Glutamatergic neuron (in vitro differentiated cells): ENCODE measurements at regions not wholly inside any gene's neighbourhood (a gene's known extent, or its start where the extent isn't known, plus 50 kb on each side); places are given as distances from the start of the nearest gene placed in this dataset.

Source experiments
- DNase-seq: peaks from one replicate; pipeline ENCODE4 v3.0.0; 2022
- H3K27ac Mint-ChIP-seq: one replicate; pipeline ENCODE4 v1.8.0; 2020; ENCODE audit warnings: mild to moderate bottlenecking, mixed read lengths, inconsistent platforms; ENCODE audit not compliant: unreplicated experiment
- H3K27me3 Mint-ChIP-seq: one replicate; pipeline ENCODE4 v1.8.0; 2020; ENCODE audit warnings: mild to moderate bottlenecking, moderate library complexity, mixed read lengths, inconsistent platforms; ENCODE audit not compliant: unreplicated experiment
- H3K36me3 Mint-ChIP-seq: one replicate; pipeline ENCODE4 v1.8.0; 2020; ENCODE audit warnings: mild to moderate bottlenecking, mixed read lengths, inconsistent platforms; ENCODE audit not compliant: unreplicated experiment
- H3K4me1 Mint-ChIP-seq: one replicate; pipeline ENCODE4 v1.8.0; 2020; ENCODE audit warnings: mild to moderate bottlenecking, low read depth, mixed read lengths, inconsistent platforms; ENCODE audit not compliant: unreplicated experiment
- H3K4me3 Mint-ChIP-seq: one replicate; pipeline ENCODE4 v1.8.0; 2020; ENCODE audit warnings: mild to moderate bottlenecking, mixed read lengths, inconsistent platforms; ENCODE audit not compliant: unreplicated experiment
- H3K9me3 Mint-ChIP-seq: one replicate; pipeline ENCODE4 v1.8.0; 2020; ENCODE audit warnings: mild to moderate bottlenecking, moderate library complexity, mixed read lengths, inconsistent platforms; ENCODE audit not compliant: unreplicated experiment
- TF ChIP-seq, protein P1 (sequence below): fragments of 200-600 bp; sonication (generic); IDR thresholded peaks from one replicate; pipeline ENCODE4 v1.5.0; 2021; ENCODE audit not compliant: partially characterized antibody, unreplicated experiment

DNA sequence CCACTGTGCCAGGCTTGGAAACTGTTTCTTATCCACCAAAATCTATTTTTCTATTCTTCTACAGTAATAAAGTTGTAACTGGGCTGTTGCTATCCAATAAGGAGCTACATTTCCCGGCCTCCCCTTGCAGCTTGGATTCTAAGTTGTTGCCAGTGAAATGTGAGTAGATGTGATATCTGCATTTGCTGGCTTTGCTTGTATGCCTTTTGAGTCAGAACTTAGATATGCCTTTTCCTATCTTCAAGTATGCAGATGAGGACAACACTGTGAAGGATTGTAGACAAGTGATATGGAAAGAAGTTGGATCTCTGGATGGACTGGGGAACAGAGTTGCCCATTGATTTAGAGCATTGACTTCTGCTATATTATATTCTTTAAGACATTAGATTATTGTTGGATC lies 236.9 kb downstream of the REEP3 start:
- Mint-ChIP-seq H3K27ac (no peak overlapping the region), H3K4me3 (no peak overlapping the region), H3K36me3 (no peaks in the 10 kb centered on the region), H3K9me3 (no peaks in the 10 kb centered on the region), H3K4me1 (no peaks in the 10 kb centered on the region), H3K27me3 (no peaks in the 10 kb centered on the region)
- TF ChIP-seq, protein P1, sequence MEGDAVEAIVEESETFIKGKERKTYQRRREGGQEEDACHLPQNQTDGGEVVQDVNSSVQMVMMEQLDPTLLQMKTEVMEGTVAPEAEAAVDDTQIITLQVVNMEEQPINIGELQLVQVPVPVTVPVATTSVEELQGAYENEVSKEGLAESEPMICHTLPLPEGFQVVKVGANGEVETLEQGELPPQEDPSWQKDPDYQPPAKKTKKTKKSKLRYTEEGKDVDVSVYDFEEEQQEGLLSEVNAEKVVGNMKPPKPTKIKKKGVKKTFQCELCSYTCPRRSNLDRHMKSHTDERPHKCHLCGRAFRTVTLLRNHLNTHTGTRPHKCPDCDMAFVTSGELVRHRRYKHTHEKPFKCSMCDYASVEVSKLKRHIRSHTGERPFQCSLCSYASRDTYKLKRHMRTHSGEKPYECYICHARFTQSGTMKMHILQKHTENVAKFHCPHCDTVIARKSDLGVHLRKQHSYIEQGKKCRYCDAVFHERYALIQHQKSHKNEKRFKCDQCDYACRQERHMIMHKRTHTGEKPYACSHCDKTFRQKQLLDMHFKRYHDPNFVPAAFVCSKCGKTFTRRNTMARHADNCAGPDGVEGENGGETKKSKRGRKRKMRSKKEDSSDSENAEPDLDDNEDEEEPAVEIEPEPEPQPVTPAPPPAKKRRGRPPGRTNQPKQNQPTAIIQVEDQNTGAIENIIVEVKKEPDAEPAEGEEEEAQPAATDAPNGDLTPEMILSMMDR, result no peak
- no peak for DNase-seq

DNA sequence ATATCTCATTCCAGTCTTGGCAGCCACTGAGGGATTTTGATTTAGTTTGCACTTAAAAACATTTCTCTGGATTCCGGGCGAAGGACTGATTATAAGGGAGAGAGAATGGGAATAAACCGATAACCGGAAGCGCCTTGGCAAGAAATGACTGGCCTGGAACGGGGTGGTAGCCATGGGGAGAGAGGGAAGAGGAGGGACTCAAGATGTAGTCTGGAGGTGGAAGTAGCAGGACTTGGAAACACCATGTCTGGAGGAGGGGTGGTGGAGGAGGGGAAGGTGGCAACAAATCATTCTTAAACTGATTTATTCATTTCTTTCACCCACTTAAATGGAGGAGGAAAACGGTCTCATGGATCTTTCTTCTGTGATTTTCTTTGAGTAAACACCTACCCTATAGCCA lies 238.1 kb downstream of the REEP3 start:
- no peaks in the 10 kb centered on the region for H3K36me3 Mint-ChIP-seq

DNA sequence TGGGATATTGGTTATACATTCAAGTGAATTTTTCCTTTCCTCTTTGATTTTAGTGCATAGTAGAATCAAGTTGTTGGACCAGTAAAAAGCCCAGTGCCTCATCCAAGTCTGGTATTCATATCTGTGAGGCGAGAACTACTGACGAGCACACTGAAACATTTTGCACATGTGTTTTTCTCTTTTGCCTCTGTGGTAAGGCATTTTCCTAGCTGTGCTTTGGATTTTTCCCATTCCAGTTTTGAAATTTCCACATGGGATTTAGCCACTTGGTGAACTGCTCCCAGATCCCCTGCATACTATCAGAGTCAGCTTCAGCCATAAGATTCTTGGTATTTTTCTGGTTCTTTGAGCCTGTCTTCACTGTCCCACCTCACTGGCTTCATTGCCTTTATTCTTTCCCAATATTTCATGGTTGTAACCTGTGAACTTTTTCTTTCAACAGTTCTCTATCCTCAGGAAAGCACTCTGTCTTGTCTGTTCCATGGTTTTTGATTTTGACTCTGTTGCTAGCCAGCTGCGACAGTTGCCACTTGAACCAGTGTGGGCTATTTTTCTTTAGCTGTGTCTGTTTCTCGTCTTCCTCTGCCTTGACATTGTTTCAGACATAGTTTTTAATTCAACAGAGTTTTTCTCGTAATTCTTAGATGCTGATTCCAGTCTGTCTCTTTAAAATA lies 239.0 kb downstream of the REEP3 start:
- no peaks in the 10 kb centered on the region for H3K4me1 Mint-ChIP-seq
- no peak overlapping the region for H3K27ac Mint-ChIP-seq
- no peaks in the 10 kb centered on the region for H3K36me3 Mint-ChIP-seq
- no peaks in the 10 kb centered on the region for H3K27me3 Mint-ChIP-seq
- DNase-seq, result no peak
- H3K4me3 Mint-ChIP-seq, result no peak overlapping the region
- H3K9me3 Mint-ChIP-seq, result peaks cover 1% of the 10 kb centered on the region
- TF ChIP-seq, protein P1, result no peak

More for the DNA sequence above, 238.1 kb downstream of the REEP3 start:
- TF ChIP-seq, protein P1, result no peak
- no peaks in the 10 kb centered on the region for H3K27me3 Mint-ChIP-seq
- no peaks in the 10 kb centered on the region for H3K4me1 Mint-ChIP-seq
- H3K27ac Mint-ChIP-seq, result no peak overlapping the region
- H3K4me3 Mint-ChIP-seq, result no peak overlapping the region
- no peak for DNase-seq
- no peaks in the 10 kb centered on the region for H3K9me3 Mint-ChIP-seq

DNA sequence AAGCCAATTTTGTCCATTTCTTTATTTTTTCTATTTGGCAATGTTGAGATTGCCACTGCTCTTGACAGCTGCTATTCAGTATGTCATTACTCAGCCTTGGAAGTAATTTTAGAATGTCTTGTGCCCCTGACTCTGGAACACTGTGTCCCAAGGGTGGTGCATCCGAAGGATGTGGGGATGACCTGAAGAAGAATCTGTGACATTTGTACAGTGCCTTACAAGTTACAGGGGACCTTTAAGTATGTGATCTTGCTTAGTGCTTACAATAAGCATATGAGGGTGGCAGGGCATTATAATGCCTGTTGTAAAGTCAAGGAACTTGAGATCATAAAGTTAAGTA lies 239.5 kb downstream of the REEP3 start:
- Mint-ChIP-seq H3K4me1 (no peaks in the 10 kb centered on the region), H3K27ac (no peak overlapping the region), H3K4me3 (no peak overlapping the region), H3K36me3 (no peaks in the 10 kb centered on the region), H3K9me3 (peaks cover 2% of the 10 kb centered on the region), H3K27me3 (no peaks in the 10 kb centered on the region)
- TF ChIP-seq, protein P1, result no peak
- no peak for DNase-seq

DNA sequence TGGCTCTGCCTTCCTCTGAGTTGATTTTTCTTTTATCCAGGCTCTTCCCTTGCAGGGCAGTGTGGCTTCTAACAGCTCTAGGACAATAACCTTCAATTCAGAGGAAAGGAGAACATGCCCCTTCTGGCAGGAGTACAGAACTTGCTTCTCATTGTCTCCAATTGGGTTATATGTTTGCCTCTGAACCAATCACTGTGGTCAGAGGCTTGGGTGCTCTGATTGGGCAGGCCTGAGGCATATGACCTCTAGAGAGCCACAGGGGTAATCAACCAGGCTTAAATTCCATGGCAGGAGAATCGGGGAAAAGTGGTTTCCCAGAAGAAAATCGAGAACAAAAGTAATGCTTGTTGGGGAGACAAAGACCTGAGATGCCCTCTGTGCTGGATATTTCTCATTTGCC lies 240.0 kb downstream of the REEP3 start:
- H3K4me3 Mint-ChIP-seq, result no peak overlapping the region
- no peaks in the 10 kb centered on the region for H3K27me3 Mint-ChIP-seq
- no peak overlapping the region for H3K27ac Mint-ChIP-seq
- H3K4me1 Mint-ChIP-seq, result no peaks in the 10 kb centered on the region
- TF ChIP-seq, protein P1, result no peak
- peaks cover 2% of the 10 kb centered on the region for H3K9me3 Mint-ChIP-seq
- H3K36me3 Mint-ChIP-seq, result no peaks in the 10 kb centered on the region
- no peak for DNase-seq
